C4-2B (cell line): ENCODE measurements at regions not wholly inside any gene's neighbourhood (a gene's known extent, or its start where the extent isn't known, plus 50 kb on each side); places are given as distances from the start of the nearest gene placed in this dataset.

ENCODE experiments used
- H3K27ac ChIP-seq: fragments of 450-650 bp; 2 replicates; pipeline ENCODE4 v1.5.1; 2017
- ZFX ChIP-seq: fragments of 450-650 bp; IDR thresholded peaks from 2 replicates; pipeline ENCODE4 v1.6.1; 2017
- TF ChIP-seq, protein P1 (sequence below): fragments of 450-650 bp; conservative IDR thresholded peaks from 2 replicates; pipeline ENCODE4 v1.5.1; 2017; ENCODE audit warnings: mild to moderate bottlenecking

DNA sequence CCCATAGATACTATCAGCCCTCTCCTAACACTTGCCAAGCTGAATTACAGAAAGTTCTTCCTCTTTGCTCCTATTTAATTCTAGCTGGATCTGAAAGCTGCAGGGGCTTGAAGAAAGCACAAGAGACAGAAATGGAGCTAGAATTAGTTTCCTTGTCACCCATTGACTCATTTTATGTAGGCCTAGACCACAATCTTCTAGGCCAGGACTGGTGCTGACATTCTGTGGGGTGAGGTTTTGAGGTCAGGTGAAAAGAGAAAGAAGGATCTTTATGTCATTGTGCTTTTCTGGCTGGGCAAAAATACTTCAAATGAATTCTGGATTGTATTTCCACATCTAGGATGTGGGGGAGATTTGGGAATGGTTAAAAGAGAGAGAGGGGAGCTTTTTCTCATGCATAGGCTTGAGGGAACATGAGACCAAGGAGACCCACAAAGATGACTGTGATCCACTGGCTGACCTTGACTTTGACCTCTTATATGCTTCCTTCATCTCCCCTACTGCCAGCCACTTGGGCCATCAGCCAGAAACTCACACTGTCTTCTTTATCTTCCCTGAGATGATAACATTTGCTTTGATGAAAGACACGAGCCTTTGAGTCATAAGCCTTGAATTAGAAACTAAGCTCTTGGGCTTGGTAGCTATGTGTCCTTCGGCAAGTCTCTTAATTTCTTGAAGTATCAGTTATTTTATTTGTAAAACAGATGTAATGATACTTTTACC, 274.9 kb upstream of the CADM1 start:
- H3K27ac ChIP-seq, result no peak overlapping the region
- TF ChIP-seq, protein P1, sequence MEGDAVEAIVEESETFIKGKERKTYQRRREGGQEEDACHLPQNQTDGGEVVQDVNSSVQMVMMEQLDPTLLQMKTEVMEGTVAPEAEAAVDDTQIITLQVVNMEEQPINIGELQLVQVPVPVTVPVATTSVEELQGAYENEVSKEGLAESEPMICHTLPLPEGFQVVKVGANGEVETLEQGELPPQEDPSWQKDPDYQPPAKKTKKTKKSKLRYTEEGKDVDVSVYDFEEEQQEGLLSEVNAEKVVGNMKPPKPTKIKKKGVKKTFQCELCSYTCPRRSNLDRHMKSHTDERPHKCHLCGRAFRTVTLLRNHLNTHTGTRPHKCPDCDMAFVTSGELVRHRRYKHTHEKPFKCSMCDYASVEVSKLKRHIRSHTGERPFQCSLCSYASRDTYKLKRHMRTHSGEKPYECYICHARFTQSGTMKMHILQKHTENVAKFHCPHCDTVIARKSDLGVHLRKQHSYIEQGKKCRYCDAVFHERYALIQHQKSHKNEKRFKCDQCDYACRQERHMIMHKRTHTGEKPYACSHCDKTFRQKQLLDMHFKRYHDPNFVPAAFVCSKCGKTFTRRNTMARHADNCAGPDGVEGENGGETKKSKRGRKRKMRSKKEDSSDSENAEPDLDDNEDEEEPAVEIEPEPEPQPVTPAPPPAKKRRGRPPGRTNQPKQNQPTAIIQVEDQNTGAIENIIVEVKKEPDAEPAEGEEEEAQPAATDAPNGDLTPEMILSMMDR, result no peak
- no peak for TF ChIP-seq ZFX

DNA sequence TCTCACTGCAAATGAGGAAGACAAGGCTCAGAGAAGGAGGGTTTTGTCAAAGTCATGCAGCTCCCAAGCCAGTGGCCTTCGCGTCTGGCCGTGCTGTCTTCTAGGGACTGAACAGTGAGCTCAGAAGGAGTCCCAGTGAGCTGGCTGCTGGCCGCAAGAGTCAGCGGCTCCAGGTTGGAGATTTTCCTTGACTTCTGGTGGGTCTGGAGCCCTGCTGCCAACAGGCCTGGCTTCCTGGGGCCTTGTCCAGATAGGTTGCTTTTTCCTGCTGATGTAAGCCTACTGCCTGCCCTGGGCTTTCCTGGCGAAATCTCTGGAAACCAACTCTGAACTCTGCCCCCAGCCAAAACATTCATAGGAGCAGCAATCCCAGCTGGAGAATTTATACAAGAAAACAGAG, 272.7 kb upstream of the CADM1 start:
- no peak for TF ChIP-seq ZFX
- TF ChIP-seq, protein P1, result no peak
- H3K27ac ChIP-seq, result no peak overlapping the region

DNA sequence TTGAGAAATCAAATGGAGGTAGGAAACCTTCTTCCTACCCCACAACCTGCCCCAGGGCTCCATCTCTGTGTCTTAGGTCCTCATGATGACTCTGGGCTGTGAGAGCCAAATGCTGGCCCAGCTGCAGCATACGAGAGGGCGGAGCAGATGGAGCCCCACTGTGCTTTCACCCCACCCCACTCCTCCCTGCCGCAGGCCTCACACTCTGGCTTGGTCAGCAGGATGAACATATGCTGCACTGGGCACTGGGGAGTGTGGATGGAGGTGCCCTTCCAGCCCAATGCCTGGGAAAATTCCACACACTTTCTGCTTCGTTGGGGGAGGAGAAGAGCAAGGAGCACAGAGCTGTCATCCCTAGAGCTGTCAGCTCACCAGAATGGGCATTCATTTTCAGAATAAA, 271.6 kb upstream of the CADM1 start:
- no peak overlapping the region for H3K27ac ChIP-seq
- TF ChIP-seq, protein P1, result no peak
- no peak for TF ChIP-seq ZFX

DNA sequence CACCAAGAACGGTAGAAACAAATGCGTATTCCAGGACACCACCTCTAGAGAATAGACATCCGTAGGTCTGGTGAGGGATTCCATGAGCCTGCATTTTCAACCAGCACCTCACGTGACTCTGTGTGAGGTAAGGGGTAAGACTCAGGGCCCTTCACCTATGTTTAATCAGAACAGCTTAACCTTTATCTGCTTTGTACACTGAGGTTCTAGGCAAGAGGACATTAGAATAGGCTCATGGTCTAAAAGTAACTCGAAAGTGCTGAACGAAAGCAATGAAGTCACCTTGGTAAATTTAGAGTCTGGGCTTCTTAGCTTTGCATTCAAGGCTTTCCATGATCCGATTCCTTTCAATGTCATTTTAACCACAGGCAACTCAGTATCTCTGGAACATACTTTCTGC, 270.5 kb upstream of the CADM1 start:
- no peak overlapping the region for H3K27ac ChIP-seq
- TF ChIP-seq, protein P1, result no peak
- TF ChIP-seq ZFX, result no peak

DNA sequence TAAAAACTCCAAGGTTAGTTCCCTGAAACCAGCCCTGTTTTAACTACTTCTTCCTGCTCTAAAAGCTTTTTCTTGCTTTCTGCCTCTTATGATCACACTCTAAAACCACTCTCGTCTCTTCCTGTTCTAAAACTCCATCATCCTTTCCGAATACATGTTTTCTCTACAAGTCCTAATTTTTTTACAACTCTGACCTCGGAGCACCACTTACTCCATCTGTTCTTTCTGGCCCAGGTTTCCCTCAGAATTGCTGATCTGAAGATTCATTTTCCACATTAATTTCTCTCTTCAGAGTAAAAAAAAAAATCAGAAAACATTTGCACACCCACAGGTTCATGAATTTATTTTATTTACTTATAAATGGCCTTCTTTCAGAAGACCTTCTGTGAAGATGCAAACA, 265.7 kb upstream of the CADM1 start:
- no peak for TF ChIP-seq ZFX
- TF ChIP-seq, protein P1, result no peak
- H3K27ac ChIP-seq, result no peak overlapping the region

DNA sequence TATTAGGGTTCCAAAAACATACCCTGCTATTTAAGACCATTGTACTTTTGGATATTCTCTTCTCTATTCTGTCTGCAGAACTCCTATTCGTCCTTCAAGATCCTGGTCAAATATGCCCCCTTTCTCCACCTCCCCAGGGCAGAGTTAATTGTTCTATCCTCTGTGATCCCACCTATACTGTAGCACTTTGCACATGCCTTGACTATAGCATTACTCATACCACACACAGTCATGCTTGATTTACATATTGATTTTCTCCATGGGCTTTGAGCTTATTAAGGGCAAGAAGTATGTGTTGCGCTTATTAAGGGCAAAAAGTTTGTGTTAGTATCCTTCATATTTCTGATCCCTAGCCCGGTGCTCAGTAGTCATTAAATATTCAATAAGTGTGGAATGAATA, 263.7 kb upstream of the CADM1 start:
- no peak for TF ChIP-seq ZFX
- TF ChIP-seq, protein P1, result no peak
- H3K27ac ChIP-seq, result no peak overlapping the region

DNA sequence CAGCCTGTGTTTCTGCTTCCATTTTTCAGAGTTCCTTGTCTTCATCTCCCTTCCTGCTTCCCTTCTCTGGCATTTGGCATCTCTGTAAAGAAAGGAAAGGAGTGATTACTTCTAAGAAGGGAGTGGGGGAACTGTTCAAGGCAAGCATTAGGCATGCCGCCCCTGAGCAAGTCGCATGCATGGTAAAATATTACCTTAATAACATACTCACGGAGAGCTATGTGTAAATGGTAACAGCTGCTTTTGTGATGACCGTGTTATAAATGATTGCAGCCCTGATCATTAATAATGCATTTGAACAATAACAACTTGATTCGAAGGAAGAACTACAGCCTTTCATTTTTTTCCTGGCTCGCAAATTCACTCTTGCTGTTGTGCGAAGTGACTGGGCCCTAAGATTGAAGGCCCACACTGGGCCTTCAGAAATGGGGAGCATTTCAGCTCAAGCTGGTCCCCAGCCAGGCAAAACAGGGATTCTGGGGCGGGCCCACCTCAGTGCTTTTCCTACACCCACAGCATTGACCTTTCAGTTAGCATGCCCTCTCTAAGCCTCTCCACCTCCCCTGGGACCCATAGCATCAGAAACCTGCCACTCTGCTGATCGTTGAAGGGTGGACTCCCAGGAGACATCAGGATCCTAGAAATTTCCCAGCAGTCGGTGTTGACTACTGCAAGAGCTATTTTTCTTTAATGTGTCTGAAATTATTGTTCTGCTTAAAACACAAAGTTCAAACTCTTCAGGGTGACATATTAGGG, 263.0 kb upstream of the CADM1 start:
- no peak overlapping the region for H3K27ac ChIP-seq
- no peak for TF ChIP-seq ZFX
- TF ChIP-seq, protein P1, result no peak
